ENCODE measurements at regions not wholly inside any gene's neighbourhood (a gene's known extent, or its start where the extent isn't known, plus 50 kb on each side); places are given as distances from the start of the nearest gene placed in this dataset.

DNA sequence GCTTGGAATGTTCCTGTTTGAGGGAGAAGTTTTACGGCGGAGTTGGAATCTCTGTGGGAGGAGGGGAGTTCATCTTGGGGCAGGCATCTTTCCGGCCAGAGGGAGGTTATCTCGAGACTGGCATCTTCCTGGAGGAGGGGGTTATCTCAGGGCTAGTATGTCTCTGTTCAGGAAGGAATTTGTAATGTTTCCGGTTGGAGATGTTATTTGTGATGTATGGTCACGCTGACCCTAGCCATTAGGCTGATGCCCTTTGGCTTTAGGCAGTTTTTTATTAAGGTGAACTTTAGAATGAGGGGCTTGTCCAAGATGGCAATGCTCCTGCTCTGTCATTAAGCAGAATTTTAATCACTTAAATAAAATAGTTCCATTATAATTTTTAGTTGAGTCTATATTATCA lies 449.7 kb downstream of the PCDH10 start:
- no peaks in the 10 kb centered on the region for H4K20me1 ChIP-seq (replicated peaks; ENCODE audit: control insufficient read depth, extremely low read depth, insufficient read depth, low read length)
- no peaks in the 10 kb centered on the region for H3K4me1 ChIP-seq (ENCODE audit: control insufficient read depth, extremely low read depth, insufficient read depth, low read length)
- FAIRE-seq = no peak
- ChIA-PET POLR2A (no interaction called here), CTCF (no interaction called here)
- peak; percentile 13 for DNase-seq (ENCODE audit: low read depth, low spot score)
- H3K36me3 ChIP-seq (ENCODE audit: control insufficient read depth in 2 of 2, extremely low read depth in 1 of 2, insufficient read depth in 2 of 2, low read length in 2 of 2) = no peaks in the 10 kb centered on the region
- H3K4me3 ChIP-seq (replicated peaks in 1 of 3; ENCODE audit: insufficient read depth in 1 of 3, low read depth in 1 of 3, low read length in 3 of 3) = no peak overlapping the region
- intact Hi-C loops (cut with micrococcal nuclease) (no loop called here), dilution Hi-C loops (cut with MboI; ENCODE audit: extremely low pct_ligation_motif_present, low sequenced_read_pairs) (no loop called here)
- no peaks in the 10 kb centered on the region for H3K27me3 ChIP-seq (ENCODE audit: control insufficient read depth in 2 of 2, insufficient read depth in 2 of 2, low read length in 2 of 2)
- BruUV-seq (replicated peaks) = no TSS peak
- no peaks in the 10 kb centered on the region for H3K79me2 ChIP-seq (ENCODE audit: control insufficient read depth, insufficient read depth, low read length)
- no peak overlapping the region for H3K9ac ChIP-seq (replicated peaks; ENCODE audit: extremely low read depth, insufficient read depth, low read length)
- H3K27ac ChIP-seq (ENCODE audit: insufficient read depth, low read depth, low read length) = no peak overlapping the region
- TF ChIP-seq POLR2AphosphoS5 (IDR thresholded peaks at IDR 0.05; ENCODE audit: insufficient read depth, low read depth, low read length) (peak; percentile 26), GATA2 (IDR thresholded peaks at IDR 0.05; ENCODE audit: insufficient read depth, insufficient read length, low read depth, low read length) (peak; percentile 85)
- TF ChIP-seq, protein P1, sequence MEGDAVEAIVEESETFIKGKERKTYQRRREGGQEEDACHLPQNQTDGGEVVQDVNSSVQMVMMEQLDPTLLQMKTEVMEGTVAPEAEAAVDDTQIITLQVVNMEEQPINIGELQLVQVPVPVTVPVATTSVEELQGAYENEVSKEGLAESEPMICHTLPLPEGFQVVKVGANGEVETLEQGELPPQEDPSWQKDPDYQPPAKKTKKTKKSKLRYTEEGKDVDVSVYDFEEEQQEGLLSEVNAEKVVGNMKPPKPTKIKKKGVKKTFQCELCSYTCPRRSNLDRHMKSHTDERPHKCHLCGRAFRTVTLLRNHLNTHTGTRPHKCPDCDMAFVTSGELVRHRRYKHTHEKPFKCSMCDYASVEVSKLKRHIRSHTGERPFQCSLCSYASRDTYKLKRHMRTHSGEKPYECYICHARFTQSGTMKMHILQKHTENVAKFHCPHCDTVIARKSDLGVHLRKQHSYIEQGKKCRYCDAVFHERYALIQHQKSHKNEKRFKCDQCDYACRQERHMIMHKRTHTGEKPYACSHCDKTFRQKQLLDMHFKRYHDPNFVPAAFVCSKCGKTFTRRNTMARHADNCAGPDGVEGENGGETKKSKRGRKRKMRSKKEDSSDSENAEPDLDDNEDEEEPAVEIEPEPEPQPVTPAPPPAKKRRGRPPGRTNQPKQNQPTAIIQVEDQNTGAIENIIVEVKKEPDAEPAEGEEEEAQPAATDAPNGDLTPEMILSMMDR (IDR thresholded peaks at IDR 0.05; ENCODE audit: extremely low read depth in 1 of 2, insufficient read depth in 1 of 2, low read depth in 1 of 2, low read length in 2 of 2) = no peak
- TF ChIP-seq, protein P2, sequence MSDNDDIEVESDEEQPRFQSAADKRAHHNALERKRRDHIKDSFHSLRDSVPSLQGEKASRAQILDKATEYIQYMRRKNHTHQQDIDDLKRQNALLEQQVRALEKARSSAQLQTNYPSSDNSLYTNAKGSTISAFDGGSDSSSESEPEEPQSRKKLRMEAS (IDR thresholded peaks at IDR 0.05; ENCODE audit: insufficient read depth, insufficient read length) = no peak
- no peak overlapping the region for H3K4me2 ChIP-seq (ENCODE audit: insufficient read depth, low read length)
- no peak overlapping the region for H2AFZ ChIP-seq (ENCODE audit: low read depth, low read length)
- no peaks in the 10 kb centered on the region for H3K9me3 ChIP-seq (replicated peaks; ENCODE audit: control insufficient read depth, insufficient read depth, low read length)
- H3K9me1 ChIP-seq (replicated peaks; ENCODE audit: control insufficient read depth, extremely low read depth, insufficient read depth, low read length) = no peaks in the 10 kb centered on the region

DNA sequence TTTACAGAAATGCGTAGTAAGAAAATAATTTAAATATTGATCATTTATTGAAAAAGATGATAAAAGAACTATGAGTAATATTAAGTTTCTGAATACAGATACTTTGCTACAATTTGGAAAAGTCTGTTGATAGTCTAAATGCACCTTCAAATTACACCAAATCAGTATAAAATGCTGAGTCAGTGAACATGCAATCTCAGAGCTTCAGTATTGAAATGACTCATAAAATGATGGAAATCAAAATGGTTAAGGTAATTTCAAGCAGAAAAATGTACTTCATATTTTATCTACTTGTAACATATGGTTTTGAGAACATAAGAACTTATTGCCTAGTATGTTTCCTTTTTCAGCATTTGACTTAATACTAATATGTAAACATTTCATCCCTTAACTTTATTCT lies 448.2 kb downstream of the PCDH10 start:
- H3K27ac ChIP-seq (ENCODE audit: insufficient read depth, low read depth, low read length) = no peak overlapping the region
- no peak overlapping the region for H3K4me2 ChIP-seq (ENCODE audit: insufficient read depth, low read length)
- FAIRE-seq (no peak), DNase-seq (ENCODE audit: low read depth, low spot score) (no peak)
- ChIA-PET POLR2A (no interaction called here), CTCF (interaction anchor here (0.6 to 1.1 kb wide), 2 partner anchors 12 to 521 kb away, joined by 3 read pairs; no protein-coding TSS in a partner anchor)
- H3K4me3 ChIP-seq (replicated peaks in 1 of 3; ENCODE audit: insufficient read depth in 1 of 3, low read depth in 1 of 3, low read length in 3 of 3) = no peak overlapping the region
- intact Hi-C loops (cut with micrococcal nuclease) (no loop called here), dilution Hi-C loops (cut with MboI; ENCODE audit: extremely low pct_ligation_motif_present, low sequenced_read_pairs) (no loop called here)
- no peaks in the 10 kb centered on the region for H3K36me3 ChIP-seq (ENCODE audit: control insufficient read depth in 2 of 2, extremely low read depth in 1 of 2, insufficient read depth in 2 of 2, low read length in 2 of 2)
- no peaks in the 10 kb centered on the region for H4K20me1 ChIP-seq (replicated peaks; ENCODE audit: control insufficient read depth, extremely low read depth, insufficient read depth, low read length)
- TF ChIP-seq POLR2AphosphoS5 (IDR thresholded peaks at IDR 0.05; ENCODE audit: insufficient read depth, low read depth, low read length) = no peak
- no peak for TF ChIP-seq POLR2A (IDR thresholded peaks at IDR 0.05; ENCODE audit: low read depth, low read length)
- TF ChIP-seq MYC (IDR thresholded peaks at IDR 0.05; ENCODE audit: low read depth, low read length) = no peak
- no peak for TF ChIP-seq EZH2 (IDR thresholded peaks at IDR 0.05; ENCODE audit: borderline replicate concordance, low read depth, low read length, severe bottlenecking)
- TF ChIP-seq, protein P1 (IDR thresholded peaks at IDR 0.05; ENCODE audit: extremely low read depth in 1 of 2, insufficient read depth in 1 of 2, low read depth in 1 of 2, low read length in 2 of 2) = no peak
- no peak for TF ChIP-seq JUN (IDR thresholded peaks at IDR 0.05; ENCODE audit: borderline replicate concordance, insufficient read depth, insufficient read length, low read depth)
- TF ChIP-seq FOS (IDR thresholded peaks at IDR 0.05; ENCODE audit: borderline replicate concordance, insufficient read depth, low read length) = no peak
- TF ChIP-seq, protein P2 (IDR thresholded peaks at IDR 0.05; ENCODE audit: insufficient read depth, insufficient read length) = no peak
- no peak for TF ChIP-seq GATA2 (IDR thresholded peaks at IDR 0.05; ENCODE audit: insufficient read depth, insufficient read length, low read depth, low read length)
- no peaks in the 10 kb centered on the region for H3K27me3 ChIP-seq (ENCODE audit: control insufficient read depth in 2 of 2, insufficient read depth in 2 of 2, low read length in 2 of 2)
- H3K4me1 ChIP-seq (ENCODE audit: control insufficient read depth, extremely low read depth, insufficient read depth, low read length) = no peaks in the 10 kb centered on the region
- no peaks in the 10 kb centered on the region for H3K9me3 ChIP-seq (replicated peaks; ENCODE audit: control insufficient read depth, insufficient read depth, low read length)
- no peaks in the 10 kb centered on the region for H3K9me1 ChIP-seq (replicated peaks; ENCODE audit: control insufficient read depth, extremely low read depth, insufficient read depth, low read length)
- no TSS peak for BruUV-seq (replicated peaks)
- no peak overlapping the region for H3K9ac ChIP-seq (replicated peaks; ENCODE audit: extremely low read depth, insufficient read depth, low read length)
- no peak overlapping the region for H2AFZ ChIP-seq (ENCODE audit: low read depth, low read length)
- H3K79me2 ChIP-seq (ENCODE audit: control insufficient read depth, insufficient read depth, low read length) = no peaks in the 10 kb centered on the region
